ENCODE measurements at regions not wholly inside any gene's neighbourhood (a gene's known extent, or its start where the extent isn't known, plus 50 kb on each side); places are given as distances from the start of the nearest gene placed in this dataset.

DNA sequence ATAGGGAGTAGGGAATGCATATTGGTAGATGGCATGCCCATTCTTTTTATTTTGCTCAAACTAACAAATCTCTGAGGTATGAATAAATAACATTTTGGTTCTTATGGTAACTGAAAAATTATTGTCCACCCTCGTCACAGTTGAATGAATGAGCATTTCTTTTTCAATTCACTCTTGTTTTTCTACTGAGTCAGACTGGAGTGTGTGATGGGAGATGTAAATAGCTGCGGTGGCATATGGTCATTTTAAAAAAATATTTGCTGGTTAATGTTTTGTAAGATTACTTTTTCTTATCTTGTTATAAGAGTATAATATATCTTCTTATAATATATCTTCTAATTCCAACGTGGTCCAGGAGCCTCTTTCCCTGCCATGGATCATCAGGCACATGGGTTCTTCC, 586.5 kb downstream of the SLITRK5 start:
- TF ChIP-seq, protein P1, sequence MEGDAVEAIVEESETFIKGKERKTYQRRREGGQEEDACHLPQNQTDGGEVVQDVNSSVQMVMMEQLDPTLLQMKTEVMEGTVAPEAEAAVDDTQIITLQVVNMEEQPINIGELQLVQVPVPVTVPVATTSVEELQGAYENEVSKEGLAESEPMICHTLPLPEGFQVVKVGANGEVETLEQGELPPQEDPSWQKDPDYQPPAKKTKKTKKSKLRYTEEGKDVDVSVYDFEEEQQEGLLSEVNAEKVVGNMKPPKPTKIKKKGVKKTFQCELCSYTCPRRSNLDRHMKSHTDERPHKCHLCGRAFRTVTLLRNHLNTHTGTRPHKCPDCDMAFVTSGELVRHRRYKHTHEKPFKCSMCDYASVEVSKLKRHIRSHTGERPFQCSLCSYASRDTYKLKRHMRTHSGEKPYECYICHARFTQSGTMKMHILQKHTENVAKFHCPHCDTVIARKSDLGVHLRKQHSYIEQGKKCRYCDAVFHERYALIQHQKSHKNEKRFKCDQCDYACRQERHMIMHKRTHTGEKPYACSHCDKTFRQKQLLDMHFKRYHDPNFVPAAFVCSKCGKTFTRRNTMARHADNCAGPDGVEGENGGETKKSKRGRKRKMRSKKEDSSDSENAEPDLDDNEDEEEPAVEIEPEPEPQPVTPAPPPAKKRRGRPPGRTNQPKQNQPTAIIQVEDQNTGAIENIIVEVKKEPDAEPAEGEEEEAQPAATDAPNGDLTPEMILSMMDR (IDR thresholded peaks at IDR 0.05) = no peak
- TF ChIP-seq POLR2A (IDR thresholded peaks at IDR 0.05) (no peak), POLR2AphosphoS5 (IDR thresholded peaks at IDR 0.05) (no peak)

Data from prostate gland (tissue), 2 donors.